ENCODE measurements at regions not wholly inside any gene's neighbourhood (a gene's known extent, or its start where the extent isn't known, plus 50 kb on each side); places are given as distances from the start of the nearest gene placed in this dataset.

GRCh38 chr4:60189286-60189685 lies 1010.8 kb upstream of the ADGRL3 start:
- TF ChIP-seq POLR2A (IDR thresholded peaks at IDR 0.05) (no peak), CTCF (IDR thresholded peaks at IDR 0.05) (no peak)

All from heart left ventricle (tissue), 13 donors.